GM18519 (cell line): ENCODE measurements at regions not wholly inside any gene's neighbourhood (a gene's known extent, or its start where the extent isn't known, plus 50 kb on each side); places are given as distances from the start of the nearest gene placed in this dataset.
"Not testable (repeated sequence)": the region's sequence is repeated elsewhere in the genome, so short reads cannot be mapped to it uniquely, and the experiment has no call there.

ENCODE experiments used
- ATAC-seq: cut with Tn5 transposase; IDR thresholded peaks from one replicate; pipeline ENCODE4 v1.9.1; 2021; ENCODE audit warnings: mild to moderate bottlenecking, moderate library complexity; ENCODE audit not compliant: unreplicated experiment, low FRiP score

- no peak for ATAC-seq
These were observed 162.7 kb upstream of the NT5E start for GRCh38 chr6:85287158-85287557.

DNA sequence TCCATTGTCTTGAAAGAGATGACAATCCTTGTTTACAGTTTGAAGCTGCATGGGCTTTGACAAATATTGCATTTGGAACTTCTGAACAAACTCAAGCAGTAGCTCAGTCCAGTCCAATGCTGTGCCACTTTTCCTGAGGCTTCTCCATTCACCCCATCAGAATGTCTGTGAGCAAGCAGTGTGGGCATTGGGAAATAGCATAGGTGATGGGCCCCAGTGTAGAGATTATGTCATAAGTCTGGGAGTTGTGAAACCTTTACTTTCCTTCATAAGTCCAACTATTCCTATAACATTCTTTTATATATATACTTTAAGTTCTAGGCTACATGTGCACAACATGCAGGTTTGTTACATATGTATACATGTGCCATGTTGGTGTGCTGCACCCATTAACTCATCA, 163.4 kb upstream of the NT5E start:
- not testable (repeated sequence) for ATAC-seq

DNA sequence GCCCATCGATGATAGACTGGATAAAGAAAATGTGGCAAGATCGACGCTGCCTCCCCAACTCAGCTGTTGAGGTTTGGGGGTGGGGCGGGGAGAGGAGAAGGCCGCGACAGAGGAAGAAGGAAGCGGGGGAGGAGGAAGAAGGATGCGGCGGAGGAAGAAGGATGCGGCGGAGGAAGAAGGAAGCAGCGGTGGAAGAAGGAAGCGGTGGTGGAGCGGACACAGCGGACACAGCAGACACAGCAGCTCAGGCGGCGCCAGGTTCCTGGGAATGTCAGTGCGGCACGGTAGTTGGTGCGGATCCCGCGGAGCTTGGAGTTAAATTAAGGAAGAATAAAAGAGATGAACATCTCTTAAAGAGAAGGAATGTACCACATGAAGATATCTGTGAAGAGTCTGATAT, 163.9 kb upstream of the NT5E start:
- no peak for ATAC-seq

- ATAC-seq, result no peak
These were observed 164.8 kb upstream of the NT5E start for GRCh38 chr6:85285114-85285513.

GRCh38 chr6:85283436-85283835, 166.4 kb upstream of the NT5E start:
- no peak for ATAC-seq

DNA sequence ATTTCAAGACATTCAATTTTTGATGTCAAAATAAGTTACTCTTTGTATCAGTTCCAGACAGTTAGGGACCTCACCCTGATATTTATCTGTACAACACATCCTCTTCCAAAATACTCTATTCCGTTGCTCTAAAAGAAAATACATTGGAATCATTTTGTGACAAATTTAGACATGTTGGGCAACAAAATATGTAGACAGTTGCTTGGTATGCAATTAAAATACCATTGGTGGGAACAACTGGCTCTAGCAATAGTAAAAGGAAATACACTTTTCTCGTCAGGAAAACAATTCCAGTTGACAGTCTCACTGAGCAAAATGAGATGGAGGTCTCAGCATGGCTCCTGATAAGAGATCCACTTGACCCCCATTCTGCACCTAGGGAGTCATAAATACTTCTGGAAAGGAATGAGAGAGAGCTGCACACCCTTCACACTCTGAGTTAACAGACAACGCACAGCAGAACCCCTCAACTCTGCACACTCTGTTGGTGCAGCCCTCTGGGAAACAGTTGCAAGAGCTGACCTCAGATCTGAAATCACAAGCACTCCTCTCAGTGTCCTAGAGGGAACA, 171.3 kb upstream of the NT5E start:
- no peak for ATAC-seq

GRCh38 chr6:85276026-85276425, 173.9 kb upstream of the NT5E start:
- ATAC-seq, result not testable (repeated sequence)

DNA sequence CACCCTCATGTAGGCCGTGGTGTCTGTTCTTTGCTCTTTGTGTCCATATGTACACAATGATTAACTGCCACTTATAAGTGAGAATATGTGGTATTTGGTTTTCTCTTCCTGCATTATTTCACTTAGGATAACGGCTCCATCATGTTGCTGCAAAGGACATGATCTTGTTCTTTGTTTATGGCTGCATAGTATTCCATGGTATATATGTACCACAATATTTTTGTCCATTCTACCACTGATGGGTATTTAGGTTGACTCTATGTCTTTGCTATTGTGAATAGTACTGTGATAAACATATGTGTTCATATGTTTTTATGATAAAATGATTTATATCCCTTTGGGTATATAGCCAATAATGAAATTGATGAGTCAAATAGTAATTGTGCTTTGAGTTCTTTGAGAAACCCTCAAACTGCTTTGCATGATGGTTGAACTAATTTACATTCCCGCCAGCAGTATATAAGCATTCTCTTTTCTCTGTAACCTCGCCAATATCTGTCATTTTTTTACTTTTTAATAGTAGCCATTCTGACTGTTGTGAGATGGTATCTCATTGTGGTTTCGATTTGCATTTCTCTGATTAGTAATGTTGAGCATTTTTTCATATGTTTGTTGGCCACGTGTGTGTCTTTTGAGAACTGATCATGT, 174.4 kb upstream of the NT5E start:
- no peak for ATAC-seq

- no peak for ATAC-seq
These were observed 176.0 kb upstream of the NT5E start for GRCh38 chr6:85273870-85274269.

DNA sequence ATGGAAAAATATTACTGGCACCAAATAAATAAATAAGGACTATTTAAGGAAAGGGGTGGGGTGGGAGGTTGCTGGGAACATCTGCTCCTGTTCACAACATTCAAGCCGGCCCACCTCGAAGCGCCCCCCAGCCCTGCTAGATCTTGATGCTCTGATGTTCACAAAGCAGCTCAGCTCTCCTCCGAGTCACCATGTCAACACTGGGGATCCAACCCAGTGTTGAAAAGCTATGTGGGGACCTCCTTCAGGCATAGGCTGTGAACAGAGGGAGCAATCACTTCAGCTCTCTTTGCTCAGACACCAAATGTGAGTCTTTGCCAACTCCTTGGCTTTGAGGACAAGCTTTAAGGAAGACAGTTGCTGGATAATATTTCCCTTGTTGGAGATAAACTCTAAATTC, 176.8 kb upstream of the NT5E start:
- ATAC-seq, result no peak

GRCh38 chr6:85272592-85272991, 177.3 kb upstream of the NT5E start:
- no peak for ATAC-seq

DNA sequence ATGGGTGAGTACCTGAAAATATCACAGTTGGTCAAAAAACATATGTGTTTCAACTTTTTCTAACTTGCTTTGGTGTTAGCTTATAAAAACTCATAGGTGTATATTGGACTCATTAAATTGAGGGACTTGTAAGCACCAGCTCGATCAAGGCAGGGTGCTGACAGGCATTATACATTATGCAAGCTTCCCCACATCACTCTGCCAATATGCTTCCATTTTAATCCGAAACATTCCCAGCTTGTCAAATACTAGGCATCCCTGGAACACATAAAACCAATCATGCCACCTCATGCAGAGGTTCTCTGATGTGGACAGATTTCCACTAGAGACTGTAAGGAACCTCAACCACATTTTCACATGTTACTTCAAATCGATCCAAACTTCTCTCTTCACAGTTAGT, 187.3 kb upstream of the NT5E start:
- no peak for ATAC-seq

DNA sequence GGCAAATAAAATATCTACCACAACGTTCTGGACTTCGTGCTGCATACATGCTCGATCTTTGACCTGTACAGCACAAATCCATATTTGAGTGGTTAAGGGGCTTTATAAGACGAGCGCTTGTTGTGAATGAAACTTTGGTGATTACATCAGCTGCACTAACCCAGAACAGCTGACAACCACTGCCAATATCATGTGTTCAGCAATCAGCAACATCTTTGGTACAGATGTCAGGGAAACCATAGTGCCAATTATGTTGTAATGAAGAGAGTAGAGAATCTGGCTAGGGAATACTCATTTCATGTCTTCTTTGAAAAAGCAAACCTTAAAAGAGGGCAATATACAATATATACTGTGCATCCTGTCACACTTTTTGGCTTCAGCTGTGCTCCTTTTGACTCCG, 188.6 kb upstream of the NT5E start:
- no peak for ATAC-seq

DNA sequence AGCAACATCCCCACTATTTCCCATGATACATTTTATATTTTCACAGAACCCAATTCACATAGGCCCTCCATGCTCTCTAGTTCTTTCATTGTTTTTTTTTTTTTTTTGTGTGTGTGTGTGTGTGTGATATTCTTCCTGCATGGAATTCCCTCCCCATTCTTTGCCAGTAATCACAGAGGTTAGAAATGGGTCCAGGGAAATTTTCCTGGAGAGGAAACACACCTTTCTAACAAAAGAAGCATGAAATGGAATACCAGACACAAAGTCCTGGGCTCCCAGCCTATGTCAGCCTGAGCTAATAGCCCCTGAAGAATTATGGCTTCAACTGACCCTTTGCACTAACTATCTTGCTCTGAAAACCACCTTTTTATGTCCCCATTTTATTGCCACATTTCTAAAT, 194.2 kb upstream of the NT5E start:
- ATAC-seq, result no peak

DNA sequence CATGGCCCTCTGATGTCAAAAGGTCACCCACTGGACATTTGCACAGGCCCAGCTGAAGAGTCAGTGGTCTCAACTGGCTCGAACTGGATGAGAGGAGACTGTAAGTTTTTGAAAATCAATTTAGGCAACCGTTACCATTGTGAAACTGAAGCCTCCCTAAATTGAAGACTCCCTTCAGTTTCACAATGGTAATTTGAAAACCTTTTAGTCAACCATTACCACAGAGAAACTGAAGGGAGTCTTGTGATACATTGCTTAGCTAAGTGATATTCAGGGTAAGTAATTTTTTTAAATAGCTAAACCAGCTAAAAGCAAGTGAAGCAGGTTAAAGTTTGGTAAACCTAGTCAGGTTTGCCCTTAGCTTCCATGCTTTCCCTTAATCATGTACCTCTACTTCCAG, 197.3 kb upstream of the NT5E start:
- no peak for ATAC-seq

DNA sequence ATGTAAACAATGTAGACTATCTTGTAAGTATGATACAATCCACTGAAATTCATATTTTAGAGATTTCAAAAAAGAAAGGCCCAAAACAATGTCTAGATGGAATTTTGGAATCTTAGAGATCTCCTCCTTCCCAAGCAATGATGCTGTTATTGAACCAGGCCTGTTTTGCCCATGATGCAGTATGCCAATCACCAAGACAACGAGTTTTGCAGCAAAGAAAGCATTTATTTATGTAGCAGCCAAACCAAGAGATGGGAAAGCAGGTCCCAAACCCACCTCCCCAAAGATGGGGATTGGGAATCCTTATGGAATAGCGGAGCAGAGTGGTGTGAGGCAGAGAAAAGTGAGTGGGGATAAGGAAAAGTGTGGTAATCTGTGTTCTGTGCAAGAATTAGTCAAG, 197.8 kb upstream of the NT5E start:
- no peak for ATAC-seq

DNA sequence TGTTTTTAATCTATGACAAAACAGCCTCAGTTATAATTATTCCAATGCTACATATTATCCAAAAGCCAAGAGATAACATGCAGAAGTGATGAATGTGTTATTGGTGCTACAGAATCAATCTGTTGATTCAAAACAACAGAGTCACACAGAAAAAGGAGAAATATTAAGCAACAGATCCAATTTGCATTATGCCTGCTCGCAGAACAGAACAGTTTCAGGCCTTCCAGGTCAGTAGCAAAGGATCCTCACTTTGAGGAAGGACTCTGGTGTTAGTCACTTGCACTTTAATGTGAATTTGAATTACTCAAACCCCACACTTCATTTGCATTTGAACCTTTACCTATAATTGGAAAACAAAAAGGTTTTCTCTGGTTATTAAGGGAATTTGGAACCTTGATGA, 198.6 kb upstream of the NT5E start:
- no peak for ATAC-seq

GRCh38 chr6:85250586-85251220, 199.2 kb upstream of the NT5E start:
- no peak for ATAC-seq

- ATAC-seq, result no peak
These were observed 204.9 kb upstream of the NT5E start for GRCh38 chr6:85245004-85245403.

- no peak for ATAC-seq
These were observed 208.3 kb upstream of the NT5E start for GRCh38 chr6:85241498-85242052.

DNA sequence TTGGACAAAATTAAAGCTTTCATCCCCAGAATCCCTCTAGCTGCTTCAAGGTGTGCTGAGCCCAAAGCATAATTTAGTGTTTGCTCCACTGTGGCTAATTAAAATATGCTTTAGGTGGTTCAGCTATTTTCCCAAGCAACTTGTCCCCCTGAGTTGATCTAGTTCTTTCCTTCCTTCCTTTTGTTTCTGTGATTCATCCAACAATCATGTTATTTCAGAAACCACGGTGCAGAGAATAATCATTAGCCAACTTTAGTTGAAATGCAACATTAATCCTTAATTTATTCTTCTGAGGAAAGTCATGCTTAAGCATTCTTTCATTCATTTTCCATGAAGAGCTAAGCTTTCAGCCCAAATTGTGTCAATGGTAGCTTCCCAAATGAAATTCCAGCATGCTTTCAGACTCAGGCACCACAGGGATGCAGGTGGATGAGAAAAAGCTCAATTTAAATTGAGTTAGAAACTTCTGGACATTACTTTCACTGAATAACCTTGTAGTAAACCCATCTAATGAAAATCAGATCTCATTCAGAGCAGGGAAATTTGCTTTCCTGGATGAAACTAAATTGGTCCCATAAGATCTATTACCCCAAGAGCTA, 209.0 kb upstream of the NT5E start:
- no peak for ATAC-seq

GRCh38 chr6:85237478-85237877, 212.4 kb upstream of the NT5E start:
- no peak for ATAC-seq
